Neural progenitor cell (in vitro differentiated cells): ENCODE measurements at regions not wholly inside any gene's neighbourhood (a gene's known extent, or its start where the extent isn't known, plus 50 kb on each side); places are given as distances from the start of the nearest gene placed in this dataset. TPM values are rescaled to one million over a fixed set of nuclear protein-coding genes. Genes with fewer than 3 reads are reported as not detected.

Source experiments
- DNase-seq: peaks from one replicate; pipeline ENCODE4 v3.0.0-alpha.2; 2016; ENCODE audit warnings: low spot score
- H2AFZ ChIP-seq: fragments of 200-600 bp; sonication (generic); replicated peaks from 2 replicates; pipeline ENCODE4 v1.6.1; 2016; ENCODE audit warnings: antibody characterized with exemption
- H3F3A ChIP-seq: fragments of 200-600 bp; sonication (generic); 2 replicates; pipeline ENCODE4 v1.6.1; 2016; ENCODE audit warnings: antibody characterized with exemption, low read depth
- H3K27ac ChIP-seq: fragments of 200-600 bp; sonication (generic); 2 replicates; pipeline ENCODE4 v1.5.1; 2016; ENCODE audit warnings: mild to moderate bottlenecking
- H3K27me3 ChIP-seq: fragments of 200-600 bp; sonication (generic); 2 replicates; pipeline ENCODE4 v1.6.1; 2016; ENCODE audit warnings: mild to moderate bottlenecking, moderate library complexity
- H3K36me3 ChIP-seq: fragments of 200-600 bp; sonication (generic); 2 replicates; pipeline ENCODE4 v1.5.1; 2016
- H3K4me1 ChIP-seq: fragments of 200-600 bp; sonication (generic); 2 replicates; pipeline ENCODE4 v1.6.1; 2016; ENCODE audit warnings: mixed run types
- H3K4me2 ChIP-seq: fragments of 200-600 bp; sonication (generic); 2 replicates; pipeline ENCODE4 v1.6.1; 2016
- H3K4me3 ChIP-seq: fragments of 200-600 bp; sonication (generic); 2 replicates; pipeline ENCODE4 v1.5.1; 2016
- H3K79me2 ChIP-seq: fragments of 200-600 bp; sonication (generic); 2 replicates; pipeline ENCODE4 v1.6.1; 2016; ENCODE audit warnings: low read depth
- H3K9ac ChIP-seq: fragments of 200-600 bp; sonication (generic); 2 replicates; pipeline ENCODE4 v1.6.1; 2016
- H3K9me3 ChIP-seq: fragments of 200-600 bp; sonication (generic); 2 replicates; pipeline ENCODE4 v1.5.1; 2016; ENCODE audit warnings: low read depth
- H4K20me1 ChIP-seq: fragments of 200-600 bp; sonication (generic); 2 replicates; pipeline ENCODE4 v1.6.1; 2016; ENCODE audit warnings: low read depth
- H3K27ac Mint-ChIP-seq: 3 replicates; pipeline ENCODE4 v1.8.0; 2021; ENCODE audit warnings: mixed read lengths
- H3K27me3 Mint-ChIP-seq: 2 replicates; pipeline ENCODE4 v1.8.0; 2022; ENCODE audit warnings: low read depth, mild to moderate bottlenecking, inconsistent platforms, moderate library complexity, mixed read lengths; ENCODE audit not compliant: insufficient read depth
- H3K36me3 Mint-ChIP-seq: 3 replicates; pipeline ENCODE4 v1.8.0; 2021; ENCODE audit warnings: mixed read lengths
- H3K4me1 Mint-ChIP-seq: 3 replicates; pipeline ENCODE4 v1.8.0; 2021; ENCODE audit warnings: mixed read lengths
- H3K4me3 Mint-ChIP-seq: 3 replicates; pipeline ENCODE4 v1.8.0; 2021; ENCODE audit warnings: mild to moderate bottlenecking, moderate library complexity, mixed read lengths
- H3K9me3 Mint-ChIP-seq: 3 replicates; pipeline ENCODE4 v1.8.0; 2020; ENCODE audit warnings: mixed read lengths
- EZH2 ChIP-seq: fragments of 200-600 bp; sonication (generic); IDR thresholded peaks from 2 replicates; pipeline ENCODE4 v1.6.1; 2017; ENCODE audit warnings: antibody characterized with exemption, mild to moderate bottlenecking, moderate library complexity
- EZH2phosphoT487 ChIP-seq: fragments of 200-600 bp; sonication (generic); IDR thresholded peaks from 2 replicates; pipeline ENCODE4 v1.6.1; 2017; ENCODE audit warnings: antibody characterized with exemption
- small RNA-seq: library from RNA; depleted of rRNA; stranded (forward); fragments of <200 nt; gene quantifications from one replicate; pipeline ENCODE3, GENCODE V24; 2015
- TF ChIP-seq, protein P1 (sequence below): fragments of 200-600 bp; sonication (generic); IDR thresholded peaks from 2 replicates; pipeline ENCODE4 v1.5.1; 2017; ENCODE audit warnings: antibody characterized with exemption, mild to moderate bottlenecking

DNA sequence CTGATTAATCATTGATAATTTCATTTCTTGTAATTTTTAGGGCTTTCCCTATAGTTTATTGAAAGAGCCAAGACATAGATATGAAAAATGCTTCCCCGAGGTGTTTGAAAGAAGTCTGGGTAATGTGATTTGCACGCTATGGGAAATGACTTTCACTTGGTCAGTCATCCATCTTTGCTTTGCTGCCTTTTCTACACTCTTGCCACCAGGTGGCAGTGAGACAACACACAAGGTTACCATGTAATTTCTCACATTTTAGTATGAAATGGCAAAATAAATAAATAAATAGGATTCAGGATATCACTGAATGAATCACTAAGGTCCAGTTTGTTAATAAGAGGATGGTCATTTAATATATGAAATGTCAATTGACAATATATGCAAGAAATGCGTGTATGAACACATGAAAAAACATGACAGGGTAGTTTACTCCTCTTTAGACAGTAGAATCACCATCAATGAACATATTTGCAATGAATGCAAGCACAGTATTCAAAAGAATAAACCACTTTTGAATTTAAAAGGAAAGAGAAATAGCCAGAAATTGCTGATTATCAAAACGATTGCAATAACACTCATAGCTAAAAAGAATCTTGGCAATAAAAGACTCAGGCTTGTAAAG is 52.2 kb upstream of the KCNH7 start:
- Mint-ChIP-seq H3K9me3 (no peaks in the 10 kb centered on the region), H3K4me1 (peaks cover 2% of the 10 kb centered on the region), H3K27ac (no peak overlapping the region), H3K36me3 (no peaks in the 10 kb centered on the region), H3K27me3 (peaks cover 3% of the 10 kb centered on the region), H3K4me3 (no peak overlapping the region)
- Histone ChIP-seq H3K27ac (no peak overlapping the region), H3K27me3 (no peaks in the 10 kb centered on the region), H3K9ac (no peak overlapping the region), H2AFZ (no peak overlapping the region), H3K4me3 (no peak overlapping the region), H3K36me3 (no peaks in the 10 kb centered on the region), H3K4me1 (no peaks in the 10 kb centered on the region), H3K79me2 (no peaks in the 10 kb centered on the region), H4K20me1 (no peaks in the 10 kb centered on the region), H3K4me2 (no peak overlapping the region), H3F3A (no peaks in the 10 kb centered on the region), H3K9me3 (no peaks in the 10 kb centered on the region)
- TF ChIP-seq, protein P1, sequence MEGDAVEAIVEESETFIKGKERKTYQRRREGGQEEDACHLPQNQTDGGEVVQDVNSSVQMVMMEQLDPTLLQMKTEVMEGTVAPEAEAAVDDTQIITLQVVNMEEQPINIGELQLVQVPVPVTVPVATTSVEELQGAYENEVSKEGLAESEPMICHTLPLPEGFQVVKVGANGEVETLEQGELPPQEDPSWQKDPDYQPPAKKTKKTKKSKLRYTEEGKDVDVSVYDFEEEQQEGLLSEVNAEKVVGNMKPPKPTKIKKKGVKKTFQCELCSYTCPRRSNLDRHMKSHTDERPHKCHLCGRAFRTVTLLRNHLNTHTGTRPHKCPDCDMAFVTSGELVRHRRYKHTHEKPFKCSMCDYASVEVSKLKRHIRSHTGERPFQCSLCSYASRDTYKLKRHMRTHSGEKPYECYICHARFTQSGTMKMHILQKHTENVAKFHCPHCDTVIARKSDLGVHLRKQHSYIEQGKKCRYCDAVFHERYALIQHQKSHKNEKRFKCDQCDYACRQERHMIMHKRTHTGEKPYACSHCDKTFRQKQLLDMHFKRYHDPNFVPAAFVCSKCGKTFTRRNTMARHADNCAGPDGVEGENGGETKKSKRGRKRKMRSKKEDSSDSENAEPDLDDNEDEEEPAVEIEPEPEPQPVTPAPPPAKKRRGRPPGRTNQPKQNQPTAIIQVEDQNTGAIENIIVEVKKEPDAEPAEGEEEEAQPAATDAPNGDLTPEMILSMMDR, result peak; percentile 98
- no peak for TF ChIP-seq EZH2
- no peak for TF ChIP-seq EZH2phosphoT487
- DNase-seq, result peak; percentile 73

DNA sequence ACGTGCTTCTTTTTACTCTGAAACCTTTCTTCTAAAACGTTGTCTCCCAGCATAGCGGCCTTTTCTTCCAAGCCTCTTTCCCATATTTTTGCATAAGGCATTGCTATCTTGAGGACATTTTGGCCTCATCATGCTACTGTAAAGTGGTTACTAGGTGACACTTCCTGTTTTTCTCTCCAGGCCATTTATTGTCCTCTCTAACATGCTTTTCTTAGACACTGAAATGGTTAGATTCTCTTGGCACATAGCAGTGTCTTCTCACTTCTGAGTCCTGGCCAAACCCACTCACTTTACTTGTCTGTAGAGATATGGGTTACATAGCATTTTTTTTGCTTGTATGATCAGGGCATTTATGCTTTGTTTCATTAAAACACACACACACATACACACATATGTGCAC is 50.1 kb upstream of the KCNH7 start:
- no peaks in the 10 kb centered on the region for H3K9me3 Mint-ChIP-seq
- DNase-seq, result no peak
- H3K27me3 ChIP-seq, result no peaks in the 10 kb centered on the region
- H3F3A ChIP-seq, result no peaks in the 10 kb centered on the region
- H4K20me1 ChIP-seq, result no peaks in the 10 kb centered on the region
- H3K4me2 ChIP-seq, result no peak overlapping the region
- peaks cover 2% of the 10 kb centered on the region for H3K4me1 Mint-ChIP-seq
- no peaks in the 10 kb centered on the region for H3K9me3 ChIP-seq
- peak overlapping the region; percentile 29 for H2AFZ ChIP-seq
- H3K79me2 ChIP-seq, result no peaks in the 10 kb centered on the region
- no peak overlapping the region for H3K4me3 Mint-ChIP-seq
- no peaks in the 10 kb centered on the region for H3K4me1 ChIP-seq
- no peak overlapping the region for H3K27ac ChIP-seq
- no peak overlapping the region for H3K27ac Mint-ChIP-seq
- H3K9ac ChIP-seq, result no peak overlapping the region
- H3K36me3 Mint-ChIP-seq, result no peaks in the 10 kb centered on the region
- no peaks in the 10 kb centered on the region for H3K36me3 ChIP-seq
- no peak for TF ChIP-seq EZH2phosphoT487
- TF ChIP-seq, protein P1, result no peak
- no peak for TF ChIP-seq EZH2
- peaks cover 3% of the 10 kb centered on the region for H3K27me3 Mint-ChIP-seq
- H3K4me3 ChIP-seq, result no peak overlapping the region

Small RNAs in the stretch of these regions (small RNA-seq; reads per million reads assigned to genes)
- gene RNU6-627P, result not detected
